KBM-7 (cell line): ENCODE measurements at regions not wholly inside any gene's neighbourhood (a gene's known extent, or its start where the extent isn't known, plus 50 kb on each side); places are given as distances from the start of the nearest gene placed in this dataset.
"Not testable (repeated sequence)": the region's sequence is repeated elsewhere in the genome, so short reads cannot be mapped to it uniquely, and the experiment has no call there.

ENCODE experiments used
- DNase-seq: peaks from one replicate; pipeline ENCODE4 v3.0.0-alpha.2; 2015
- in situ Hi-C: fragments of 300-500 bp; cut with MboI; formaldehyde crosslinking; loops from 2 replicates; pipeline ENCODE4 v1.14.3; 2020; ENCODE audit warnings: low sequenced_read_pairs, low pct_unique_long_range_greater_than_20kb, mixed read lengths

GRCh38 chr9:90131568-90131967 is 511.1 kb downstream of the DIRAS2 start:
- no peak for DNase-seq
- in situ Hi-C loops, result no loop called here

GRCh38 chr9:90132866-90133265 is 509.8 kb downstream of the DIRAS2 start:
- in situ Hi-C loops, result no loop called here
- no peak for DNase-seq

DNA sequence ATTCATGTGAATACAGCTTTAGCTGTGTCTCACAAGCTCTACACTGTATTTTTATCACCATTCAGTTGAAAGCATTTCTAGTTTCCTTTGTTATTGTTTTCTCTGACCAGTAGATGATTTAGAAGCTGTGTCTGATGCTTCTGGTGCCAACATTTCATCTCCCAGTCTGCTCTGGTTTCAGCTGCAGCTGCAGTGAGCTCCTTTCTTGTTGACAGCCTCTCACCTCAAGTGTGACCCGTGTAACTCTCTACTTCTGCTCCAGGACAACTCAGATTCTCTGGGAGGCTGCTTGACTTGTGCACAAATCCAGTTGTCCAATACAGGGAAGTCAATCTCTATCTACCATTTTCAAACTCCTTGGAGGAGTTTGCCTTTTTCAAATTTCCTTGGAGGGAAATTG is 504.8 kb downstream of the DIRAS2 start:
- no peak for DNase-seq
- in situ Hi-C loops, result no loop called here

DNA sequence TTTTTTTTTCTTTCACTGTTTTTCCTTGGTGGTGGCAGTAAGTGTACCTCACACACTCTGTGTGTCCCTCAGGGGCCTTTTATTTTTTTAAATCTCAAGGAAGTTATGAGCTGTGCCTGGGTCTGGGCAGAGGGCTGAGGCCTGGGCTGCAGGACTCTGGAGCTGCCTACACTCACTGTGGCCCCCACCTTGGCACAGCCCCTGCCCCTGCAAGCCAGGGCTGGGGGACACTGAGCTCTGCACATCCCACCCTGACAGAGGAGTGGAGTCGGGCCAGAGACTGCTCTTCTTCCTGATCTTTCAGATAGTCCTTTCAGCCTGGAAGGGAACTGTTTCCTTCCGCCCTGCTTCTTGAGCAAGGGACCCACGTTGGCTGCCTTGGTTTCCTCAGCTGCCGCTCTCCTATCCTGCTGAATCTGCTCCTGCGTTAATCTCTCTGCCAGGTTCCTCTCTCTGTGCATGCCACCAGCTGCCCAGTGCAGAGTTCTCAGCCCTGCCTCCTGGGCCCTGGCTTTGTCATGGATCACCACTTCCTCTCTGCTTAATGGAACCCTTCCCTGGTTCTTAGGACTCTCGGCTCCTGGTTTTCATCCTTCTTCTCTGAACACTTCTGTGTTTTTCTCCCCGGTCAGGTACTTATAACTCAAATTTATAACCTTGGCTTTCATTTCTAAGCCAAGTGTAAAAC is 502.3 kb downstream of the DIRAS2 start:
- in situ Hi-C loops, result no loop called here

DNA sequence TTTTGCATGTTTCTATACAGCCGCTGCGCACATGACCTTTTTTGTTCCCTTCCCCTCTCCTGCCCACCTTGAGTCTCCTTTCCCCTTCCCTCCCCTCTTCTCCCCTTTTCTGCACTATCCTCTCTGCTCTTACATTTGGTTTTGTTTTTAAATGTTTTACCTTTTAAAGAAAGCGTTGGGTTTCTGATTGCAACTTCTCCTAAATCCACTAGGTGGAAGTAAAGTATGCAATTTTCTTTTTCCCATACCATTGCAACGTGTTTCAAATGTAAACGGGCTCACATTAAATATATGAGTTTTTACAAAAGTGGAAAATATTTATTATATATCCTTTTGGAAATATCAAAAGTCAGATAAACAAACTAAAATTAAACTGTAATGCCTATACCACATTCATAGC is 500.9 kb downstream of the DIRAS2 start:
- DNase-seq, result peak; percentile 45
- in situ Hi-C loops, result no loop called here

More for the DNA sequence above, 502.3 kb downstream of the DIRAS2 start:
- DNase-seq, result no peak

GRCh38 chr9:90142580-90142979 is 500.0 kb downstream of the DIRAS2 start:
- peak; percentile 71 for DNase-seq
- in situ Hi-C loops, result no loop called here

DNA sequence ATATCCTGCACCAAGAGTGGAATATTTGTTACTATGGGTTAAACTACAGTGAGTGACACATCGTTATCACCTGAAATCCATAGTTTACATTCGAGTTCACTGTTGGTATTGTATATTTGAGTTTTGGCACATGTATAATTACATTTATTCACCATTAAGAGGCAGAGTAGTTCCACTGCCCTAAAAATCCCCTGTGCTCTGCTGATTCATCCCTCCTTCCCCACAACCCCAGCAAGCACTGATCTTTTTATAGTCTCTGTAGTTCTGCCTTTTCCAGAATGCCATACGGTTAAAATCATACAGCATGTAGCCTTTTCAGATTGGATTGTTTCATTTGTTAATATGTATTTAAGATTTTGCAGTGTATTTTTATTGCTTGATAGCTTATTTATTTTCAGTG is 495.2 kb downstream of the DIRAS2 start:
- DNase-seq, result no peak
- in situ Hi-C loops, result no loop called here

DNA sequence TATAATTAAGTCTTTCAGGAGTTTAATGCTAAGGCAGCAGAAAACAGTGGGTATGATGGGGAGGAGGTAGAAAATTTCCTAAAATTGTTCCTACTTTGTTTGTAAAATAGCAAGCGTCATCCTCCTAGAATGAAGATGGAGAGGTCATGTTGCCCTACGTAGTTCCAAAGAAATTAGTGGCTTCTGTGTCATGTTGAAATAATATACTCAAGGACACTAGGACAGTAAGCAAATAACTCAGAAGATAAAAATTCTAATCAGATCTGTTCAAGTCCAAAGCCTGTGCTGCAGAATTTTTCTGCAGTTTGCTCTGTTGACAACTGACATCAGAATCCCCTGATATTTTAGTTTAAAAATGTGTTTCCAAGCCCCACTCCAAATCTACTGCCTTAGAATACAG is 486.3 kb downstream of the DIRAS2 start:
- no peak for DNase-seq
- in situ Hi-C loops, result no loop called here

- in situ Hi-C loops, result no loop called here
- DNase-seq, result no peak
Observed at GRCh38 chr9:90162326-90162725, 480.3 kb downstream of the DIRAS2 start.

GRCh38 chr9:90162819-90163218 is 479.8 kb downstream of the DIRAS2 start:
- DNase-seq, result no peak
- in situ Hi-C loops, result no loop called here

DNA sequence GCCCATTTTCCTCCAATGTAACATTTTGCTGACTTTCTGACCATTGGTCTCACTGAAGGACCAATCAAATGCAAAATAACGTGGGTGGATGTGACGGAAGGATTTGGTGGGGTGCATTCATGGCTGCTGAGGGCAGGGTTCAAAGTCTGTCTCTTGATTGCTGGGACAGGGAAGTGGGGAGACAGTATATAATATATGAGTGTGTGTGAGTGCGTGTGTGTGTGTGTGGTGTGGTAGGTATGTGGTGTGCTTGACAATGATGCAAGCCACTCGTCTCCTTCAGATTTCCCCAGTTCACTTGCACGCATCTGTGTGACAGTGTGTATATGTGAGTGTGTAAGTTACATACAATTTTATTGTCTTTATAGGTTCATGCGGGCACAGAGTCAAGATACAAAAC is 477.3 kb downstream of the DIRAS2 start:
- DNase-seq, result no peak
- in situ Hi-C loops, result no loop called here

DNA sequence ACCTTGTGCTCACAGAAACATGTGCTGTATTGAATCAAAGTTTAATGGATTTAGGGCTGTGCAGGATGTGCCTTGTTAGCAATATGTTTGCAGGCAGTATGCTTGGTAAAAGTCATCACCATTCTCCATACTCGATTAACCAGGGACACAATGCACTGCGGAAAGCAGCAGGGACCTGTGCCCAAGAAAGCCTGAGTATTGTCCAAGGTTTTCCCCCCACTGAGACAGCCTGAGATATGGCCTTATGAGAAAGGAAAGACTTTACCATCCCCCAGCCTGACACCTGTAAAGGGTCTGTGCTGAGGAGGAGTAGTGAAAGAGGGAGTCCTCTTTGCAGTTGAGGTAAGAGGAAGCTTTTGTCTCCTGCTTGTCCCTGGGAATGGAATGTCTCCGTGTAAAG is 476.2 kb downstream of the DIRAS2 start:
- in situ Hi-C loops, DNase-seq: not testable (repeated sequence)

DNA sequence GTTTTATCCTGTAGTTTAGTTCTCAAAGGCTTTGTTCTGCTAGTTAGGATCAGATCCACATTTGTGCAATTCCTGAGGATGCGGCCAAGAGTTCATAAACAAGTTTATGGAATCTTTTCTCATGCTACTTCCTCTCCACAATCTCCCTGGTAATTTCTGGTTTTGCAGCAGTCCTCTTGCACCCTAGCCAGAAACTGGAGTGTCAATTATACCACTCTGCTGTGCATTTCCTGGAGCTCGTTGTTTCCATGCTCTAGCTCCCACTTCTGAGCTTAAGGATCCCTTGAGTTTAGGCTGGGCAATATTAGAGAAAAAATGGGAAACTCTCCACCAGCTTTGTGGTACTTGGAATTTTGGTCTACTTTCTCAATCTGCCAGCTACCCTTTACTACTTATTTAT is 474.7 kb downstream of the DIRAS2 start:
- in situ Hi-C loops, result no loop called here
- no peak for DNase-seq

DNA sequence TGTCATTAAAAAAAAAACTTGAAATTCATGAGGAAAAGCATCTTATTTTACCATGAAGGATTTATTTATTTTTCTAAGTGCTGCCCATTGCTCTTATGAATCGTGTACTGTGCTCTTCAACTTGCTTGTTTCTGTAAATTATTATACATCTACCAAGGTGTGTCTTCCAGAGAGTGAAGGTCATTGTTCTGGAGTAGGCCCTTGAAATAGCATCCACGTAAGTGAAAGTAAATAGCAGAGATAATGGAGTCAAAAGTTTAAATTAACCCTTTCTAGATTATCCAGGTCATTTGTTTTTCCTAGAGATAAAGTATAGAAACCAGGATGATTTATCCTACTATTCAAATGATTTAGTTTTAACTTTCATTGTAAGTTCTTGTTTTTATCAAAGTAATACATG is 473.1 kb downstream of the DIRAS2 start:
- in situ Hi-C loops, result no loop called here
- no peak for DNase-seq

GRCh38 chr9:90173935-90174334 is 468.7 kb downstream of the DIRAS2 start:
- DNase-seq, result peak; percentile 35
- in situ Hi-C loops, result not testable (repeated sequence)

GRCh38 chr9:90174346-90174745 is 468.3 kb downstream of the DIRAS2 start:
- in situ Hi-C loops, DNase-seq: not testable (repeated sequence)

DNA sequence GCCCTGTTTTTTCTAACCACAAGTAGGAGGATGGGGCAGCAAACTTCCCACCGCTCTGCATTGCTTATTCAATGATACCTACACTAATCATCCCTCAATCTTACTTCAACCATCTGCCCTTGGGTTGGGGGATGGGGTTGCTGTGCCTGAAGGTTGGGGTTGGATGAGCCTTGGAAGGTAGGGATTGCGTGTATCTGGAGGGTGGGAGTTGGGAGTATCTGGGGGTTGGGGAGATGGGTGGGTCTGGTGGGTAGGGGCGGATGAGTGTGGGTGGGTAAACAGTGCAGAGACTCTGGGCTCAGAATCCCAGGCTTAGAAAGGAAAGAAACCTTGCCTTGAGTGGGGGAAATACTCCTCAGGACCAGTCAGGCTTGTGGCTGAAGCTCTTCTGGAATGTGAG is 467.4 kb downstream of the DIRAS2 start:
- in situ Hi-C loops, result no loop called here
- no peak for DNase-seq

GRCh38 chr9:90175865-90176264 is 466.8 kb downstream of the DIRAS2 start:
- no peak for DNase-seq
- in situ Hi-C loops, result no loop called here

- no peak for DNase-seq
- in situ Hi-C loops, result no loop called here
Observed at GRCh38 chr9:90176901-90177300, 465.7 kb downstream of the DIRAS2 start.

GRCh38 chr9:90180381-90180780 is 462.2 kb downstream of the DIRAS2 start:
- DNase-seq, result peak; percentile 8
- in situ Hi-C loops, result no loop called here

DNA sequence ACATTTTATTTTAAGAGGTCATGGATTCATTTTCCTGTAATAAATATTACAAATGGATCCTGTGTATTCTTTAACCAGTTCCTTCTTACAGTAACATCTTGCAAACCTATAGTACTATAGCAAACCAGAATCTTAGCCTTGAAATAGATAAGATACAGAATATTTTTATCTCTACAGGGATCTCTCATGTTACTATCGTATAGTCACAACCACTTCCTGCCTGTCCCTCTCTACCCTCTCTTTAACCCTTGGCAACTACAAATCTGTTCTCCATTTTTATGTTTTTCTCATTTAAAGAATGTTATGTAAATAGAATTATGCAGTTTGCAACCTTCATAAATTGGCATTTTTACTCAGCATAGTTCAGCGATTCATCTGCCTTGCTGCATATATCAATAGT is 454.0 kb downstream of the DIRAS2 start:
- in situ Hi-C loops, result no loop called here
- DNase-seq, result peak; percentile 45
